ENCODE measurements at regions not wholly inside any gene's neighbourhood (a gene's known extent, or its start where the extent isn't known, plus 50 kb on each side); places are given as distances from the start of the nearest gene placed in this dataset.

DNA sequence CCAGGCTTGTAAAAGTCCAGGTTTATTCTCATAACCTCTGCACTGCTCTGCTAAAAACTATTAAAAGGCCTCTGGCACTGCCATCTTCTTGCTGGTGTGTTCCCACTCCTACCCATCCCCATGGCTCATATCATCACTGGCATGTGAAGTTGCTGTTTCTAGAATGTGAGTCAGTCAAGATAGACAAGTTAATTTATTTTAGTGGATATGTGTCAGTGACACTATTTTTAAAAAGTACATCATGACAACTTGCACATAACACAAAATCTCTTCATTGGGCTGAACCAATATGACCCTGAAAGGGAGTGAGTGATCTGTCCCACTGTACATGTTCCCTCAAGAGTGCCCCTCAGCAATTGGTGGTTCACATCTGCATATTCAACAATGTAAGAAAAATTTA lies 299.7 kb downstream of the NFIB start:
- Histone ChIP-seq H3K4me3 (ENCODE audit: control insufficient read depth in 2 of 3, extremely low read depth in 1 of 3, insufficient read depth in 2 of 3, low read depth in 1 of 3, low read length in 3 of 3) (no peak overlapping the region), H3K27ac (ENCODE audit: control insufficient read depth, insufficient read depth, low read length) (no peak overlapping the region), H4K20me1 (ENCODE audit: control insufficient read depth, extremely low read depth, insufficient read depth, low read length) (no peaks in the 10 kb centered on the region), H2AFZ (ENCODE audit: control insufficient read depth, low read length) (no peak overlapping the region), H3K36me3 (ENCODE audit: control insufficient read depth in 2 of 2, extremely low read depth in 1 of 2, insufficient read depth in 2 of 2, low read length in 2 of 2) (no peaks in the 10 kb centered on the region), H3K27me3 (ENCODE audit: control insufficient read depth, extremely low read depth, insufficient read depth, low read length) (no peaks in the 10 kb centered on the region), H3K9ac (ENCODE audit: control insufficient read depth, extremely low read depth, insufficient read depth, low read length) (no peak overlapping the region), H3K9me1 (ENCODE audit: control insufficient read depth, extremely low read depth, insufficient read depth, low read length) (no peaks in the 10 kb centered on the region), H3K4me1 (ENCODE audit: control insufficient read depth, extremely low read depth, insufficient read depth, low read length) (no peaks in the 10 kb centered on the region), H3K4me2 (ENCODE audit: control insufficient read depth, extremely low read depth, insufficient read depth, low read depth, low read length) (no peak overlapping the region), H3K9me3 (ENCODE audit: control insufficient read depth, low read depth, low read length) (no peaks in the 10 kb centered on the region), H3K79me2 (ENCODE audit: control insufficient read depth, insufficient read depth, low read length) (no peaks in the 10 kb centered on the region)
- dilution Hi-C loops (cut with MboI; ENCODE audit: extremely low pct_ligation_motif_present, low sequenced_read_pairs): no loop called here
- TF ChIP-seq CTCF (optimal IDR thresholded peaks at IDR 0.05 in 1 of 3, IDR thresholded peaks at IDR 0.05 in 1 of 3, conservative IDR thresholded peaks at IDR 0.05 in 1 of 3; ENCODE audit: extremely low read depth in 1 of 3, insufficient read depth in 2 of 3, low read length in 3 of 3): no peak
- TF ChIP-seq EZH2 (IDR thresholded peaks at IDR 0.05; ENCODE audit: low read length): no peak
- FAIRE-seq (no peak), DNase-seq (ENCODE audit: low read depth, low spot score) (no peak)

DNA sequence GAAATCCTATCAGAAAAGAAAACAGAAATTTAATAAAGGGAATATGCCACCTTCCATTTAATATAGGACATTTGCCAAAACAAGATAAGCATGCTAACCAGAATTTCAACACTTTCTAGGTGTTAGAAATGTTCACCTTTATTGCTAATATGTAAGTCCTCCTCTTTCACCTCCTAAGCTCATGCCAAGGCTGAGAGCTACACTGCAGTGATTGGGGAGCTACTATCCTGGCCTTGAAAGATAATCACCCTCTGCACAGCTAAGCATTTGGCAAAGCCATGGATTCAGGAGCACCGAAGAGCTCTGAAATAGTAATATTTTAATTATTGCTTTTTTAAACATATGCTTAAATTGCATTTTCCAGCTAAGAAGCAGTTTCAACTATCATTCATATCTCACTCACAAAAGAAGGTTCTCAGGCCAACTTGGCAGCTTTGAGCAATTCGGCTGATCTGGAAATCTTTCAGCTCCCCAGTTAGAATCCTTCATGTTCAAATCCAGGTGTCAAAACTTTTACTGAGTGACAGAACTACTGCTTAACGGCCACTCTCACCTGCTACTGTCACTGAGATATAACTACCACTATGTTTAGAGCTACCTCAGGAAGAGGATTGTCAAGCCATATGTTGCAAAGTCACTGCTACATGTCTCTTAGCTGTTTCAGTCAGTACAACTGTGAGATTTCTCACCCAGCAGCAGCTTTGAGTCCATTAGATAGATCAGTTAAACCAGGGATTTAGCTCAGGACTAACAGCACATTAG lies 302.0 kb downstream of the NFIB start:
- H3K27ac ChIP-seq (ENCODE audit: control insufficient read depth, insufficient read depth, low read length): no peak overlapping the region
- H3K4me1 ChIP-seq (ENCODE audit: control insufficient read depth, extremely low read depth, insufficient read depth, low read length): no peaks in the 10 kb centered on the region
- H3K36me3 ChIP-seq (ENCODE audit: control insufficient read depth in 2 of 2, extremely low read depth in 1 of 2, insufficient read depth in 2 of 2, low read length in 2 of 2): no peaks in the 10 kb centered on the region
- no peak overlapping the region for H2AFZ ChIP-seq (ENCODE audit: control insufficient read depth, low read length)
- dilution Hi-C loops (cut with MboI; ENCODE audit: extremely low pct_ligation_motif_present, low sequenced_read_pairs): no loop called here
- H3K9me3 ChIP-seq (ENCODE audit: control insufficient read depth, low read depth, low read length): no peaks in the 10 kb centered on the region
- H3K27me3 ChIP-seq (ENCODE audit: control insufficient read depth, extremely low read depth, insufficient read depth, low read length): no peaks in the 10 kb centered on the region
- no peak for FAIRE-seq
- no peak overlapping the region for H3K4me2 ChIP-seq (ENCODE audit: control insufficient read depth, extremely low read depth, insufficient read depth, low read depth, low read length)
- H3K9ac ChIP-seq (ENCODE audit: control insufficient read depth, extremely low read depth, insufficient read depth, low read length): no peak overlapping the region
- H3K4me3 ChIP-seq (ENCODE audit: control insufficient read depth in 2 of 3, extremely low read depth in 1 of 3, insufficient read depth in 2 of 3, low read depth in 1 of 3, low read length in 3 of 3): no peak overlapping the region
- no peaks in the 10 kb centered on the region for H3K79me2 ChIP-seq (ENCODE audit: control insufficient read depth, insufficient read depth, low read length)
- no peaks in the 10 kb centered on the region for H3K9me1 ChIP-seq (ENCODE audit: control insufficient read depth, extremely low read depth, insufficient read depth, low read length)
- DNase-seq (ENCODE audit: low read depth, low spot score): no peak
- TF ChIP-seq EZH2 (IDR thresholded peaks at IDR 0.05; ENCODE audit: low read length) (no peak), CTCF (optimal IDR thresholded peaks at IDR 0.05 in 1 of 3, IDR thresholded peaks at IDR 0.05 in 1 of 3, conservative IDR thresholded peaks at IDR 0.05 in 1 of 3; ENCODE audit: extremely low read depth in 1 of 3, insufficient read depth in 2 of 3, low read length in 3 of 3) (no peak)
- H4K20me1 ChIP-seq (ENCODE audit: control insufficient read depth, extremely low read depth, insufficient read depth, low read length): no peaks in the 10 kb centered on the region

All from keratinocyte (primary cell).